H9 (cell line): ENCODE measurements at regions not wholly inside any gene's neighbourhood (a gene's known extent, or its start where the extent isn't known, plus 50 kb on each side); places are given as distances from the start of the nearest gene placed in this dataset.

Experiments
- DNase-seq: peaks from one replicate; pipeline ENCODE4 v3.0.0-alpha.2; 2017
- H2AFZ ChIP-seq: one replicate; pipeline ENCODE4 v1.6.1; 2013; ENCODE audit warnings: mild to moderate bottlenecking, low read length, control low read depth, moderate library complexity
- H2AK5ac ChIP-seq: 2 replicates; pipeline ENCODE4 v1.6.1; 2013; ENCODE audit warnings: low read length, control low read depth, mixed read lengths; ENCODE audit not compliant: insufficient read length
- H2BK120ac ChIP-seq: one replicate; pipeline ENCODE4 v1.6.1; 2013; ENCODE audit warnings: low read depth, mild to moderate bottlenecking, low read length, control low read depth, inconsistent platforms; ENCODE audit not compliant: poor library complexity, severe bottlenecking
- H2BK12ac ChIP-seq: 2 replicates; pipeline ENCODE4 v1.6.1; 2013; ENCODE audit warnings: low read length, control low read depth, mixed read lengths, low read depth; ENCODE audit not compliant: insufficient read length
- H2BK15ac ChIP-seq: 2 replicates; pipeline ENCODE4 v1.6.1; 2013; ENCODE audit warnings: low read depth, low read length, control low read depth
- H2BK20ac ChIP-seq: one replicate; pipeline ENCODE4 v1.6.1; 2013; ENCODE audit warnings: low read depth, mild to moderate bottlenecking, low read length, control low read depth, inconsistent platforms; ENCODE audit not compliant: poor library complexity, severe bottlenecking
- H2BK5ac ChIP-seq: 2 replicates; pipeline ENCODE4 v1.6.1; 2013; ENCODE audit warnings: low read length, control low read depth, mixed read lengths; ENCODE audit not compliant: insufficient read length
- H3K14ac ChIP-seq: 2 replicates; pipeline ENCODE4 v1.6.1; 2013; ENCODE audit warnings: low read length, control low read depth; ENCODE audit not compliant: insufficient read depth
- H3K18ac ChIP-seq: 2 replicates; pipeline ENCODE4 v1.6.1; 2013; ENCODE audit warnings: low read depth, mild to moderate bottlenecking, mixed read lengths, low read length, control low read depth; ENCODE audit not compliant: insufficient read length
- H3K23ac ChIP-seq: 2 replicates; pipeline ENCODE4 v1.6.1; 2013; ENCODE audit warnings: low read length, control low read depth, mixed read lengths, low read depth; ENCODE audit not compliant: insufficient read length
- H3K23me2 ChIP-seq: 2 replicates; pipeline ENCODE4 v1.6.1; 2013; ENCODE audit warnings: low read depth, mild to moderate bottlenecking, mixed read lengths, low read length, control low read depth; ENCODE audit not compliant: insufficient read length, poor library complexity, severe bottlenecking
- H3K27ac ChIP-seq: 2 replicates; pipeline ENCODE4 v1.5.1; 2013; ENCODE audit warnings: low read length, control low read depth, mixed read lengths, low read depth; ENCODE audit not compliant: insufficient read length
- H3K27me3 ChIP-seq: 2 replicates; pipeline ENCODE4 v1.6.1; 2013; ENCODE audit warnings: low read length, control low read depth, inconsistent platforms; ENCODE audit not compliant: insufficient read depth
- H3K4ac ChIP-seq: 2 replicates; pipeline ENCODE4 v1.6.1; 2013; ENCODE audit warnings: low read depth, mild to moderate bottlenecking, control low read depth, inconsistent platforms, low read length, moderate library complexity
- H3K4me1 ChIP-seq: 2 replicates; pipeline ENCODE4 v1.6.1; 2013; ENCODE audit warnings: low read length, control low read depth, inconsistent platforms; ENCODE audit not compliant: insufficient read depth
- H3K4me2 ChIP-seq: 2 replicates; pipeline ENCODE4 v1.6.1; 2013; ENCODE audit warnings: low read length, control low read depth, mixed read lengths; ENCODE audit not compliant: insufficient read length, insufficient read depth
- H3K56ac ChIP-seq: 2 replicates; pipeline ENCODE4 v1.6.1; 2013; ENCODE audit warnings: low read depth, mild to moderate bottlenecking, mixed read lengths, low read length, control low read depth; ENCODE audit not compliant: insufficient read length
- H3K79me1 ChIP-seq: 2 replicates; pipeline ENCODE4 v1.6.1; 2013; ENCODE audit warnings: low read depth, mild to moderate bottlenecking, moderate library complexity, low read length, control low read depth, inconsistent platforms; ENCODE audit not compliant: insufficient read depth, poor library complexity, severe bottlenecking
- H3K79me2 ChIP-seq: 2 replicates; pipeline ENCODE4 v1.6.1; 2013; ENCODE audit warnings: low read length, control low read depth, inconsistent platforms; ENCODE audit not compliant: insufficient read depth
- H3K9ac ChIP-seq: 2 replicates; pipeline ENCODE4 v1.6.1; 2013; ENCODE audit warnings: low read length, control low read depth, mixed read lengths; ENCODE audit not compliant: insufficient read length; ENCODE audit errors: extremely low read depth
- H3K9me3 ChIP-seq: one replicate; pipeline ENCODE4 v1.6.1; 2013; ENCODE audit warnings: low read depth, low read length, inconsistent platforms; ENCODE audit not compliant: control insufficient read depth
- H3T11ph ChIP-seq: one replicate; pipeline ENCODE4 v1.6.1; 2013; ENCODE audit warnings: mild to moderate bottlenecking, low read length, control low read depth, inconsistent platforms
- H4K20me1 ChIP-seq: one replicate; pipeline ENCODE4 v1.6.1; 2013; ENCODE audit not compliant: control insufficient read depth, insufficient read length, insufficient read depth
- H4K5ac ChIP-seq: 2 replicates; pipeline ENCODE4 v1.6.1; 2013; ENCODE audit warnings: low read depth, mild to moderate bottlenecking, mixed read lengths, low read length, control low read depth; ENCODE audit not compliant: insufficient read length
- H4K8ac ChIP-seq: replicated peaks from 2 replicates; pipeline ENCODE4 v1.6.1; 2013; ENCODE audit warnings: low read length, control low read depth, mixed read lengths, low read depth; ENCODE audit not compliant: insufficient read length
- H4K91ac ChIP-seq: 2 replicates; pipeline ENCODE4 v1.6.1; 2013; ENCODE audit warnings: low read depth, mild to moderate bottlenecking, moderate library complexity, mixed read lengths, low read length, control low read depth; ENCODE audit not compliant: insufficient read length
- H3K27ac Mint-ChIP-seq, 3 experiments: 2 replicates in 2 of 3; 3 replicates in 1 of 3; pipeline ENCODE4 v1.8.0; 2020 to 2021; ENCODE audit warnings: mixed read lengths in 3 of 3, mild to moderate bottlenecking in 1 of 3, moderate library complexity in 1 of 3
- H3K27me3 Mint-ChIP-seq: 2 replicates; pipeline ENCODE4 v1.8.0; 2021; ENCODE audit warnings: low read depth, mild to moderate bottlenecking, moderate library complexity, mixed read lengths
- H3K36me3 Mint-ChIP-seq, 3 experiments: 2 replicates in 2 of 3; 3 replicates in 1 of 3; pipeline ENCODE4 v1.8.0; 2020 to 2021; ENCODE audit warnings: low read depth in 3 of 3, mixed read lengths in 3 of 3; ENCODE audit not compliant: insufficient read depth in 1 of 3
- H3K4me1 Mint-ChIP-seq, 2 experiments: 2 replicates each; pipeline ENCODE4 v1.8.0; 2020; ENCODE audit warnings: mixed read lengths in 2 of 2
- H3K4me3 Mint-ChIP-seq, 2 experiments: 2 replicates in 1 of 2; 3 replicates in 1 of 2; pipeline ENCODE4 v1.8.0; 2020 to 2021; ENCODE audit warnings: mild to moderate bottlenecking in 2 of 2, mixed read lengths in 2 of 2, moderate library complexity in 1 of 2
- H3K9me3 Mint-ChIP-seq, 2 experiments: 2 replicates in 1 of 2; 3 replicates in 1 of 2; pipeline ENCODE4 v1.8.0; 2020; ENCODE audit warnings: mild to moderate bottlenecking in 2 of 2, mixed read lengths in 2 of 2, moderate library complexity in 1 of 2
- CTCF ChIP-seq: fragments of 200-600 bp; sonication (generic); conservative IDR thresholded peaks from 3 replicates; pipeline ENCODE4 v1.8.0; 2021; ENCODE audit warnings: antibody characterized with exemption, mild to moderate bottlenecking
- WGBS: extraction: QIAGEN DNeasy Blood & Tissue Kit; methylation state at CpG from one replicate; pipeline ENCODE4 v1.1.7; 2013; ENCODE audit warnings: missing lambda C conversion rate, low lambda C conversion rate, mixed read lengths; ENCODE audit not compliant: insufficient read length; ENCODE audit errors: extremely low coverage; 5-methylcytosine and 5-hydroxymethylcytosine counted together

- H3K27ac ChIP-seq = no peak overlapping the region
- H3K9me3 ChIP-seq = no peaks in the 10 kb centered on the region
- H3K4me1 ChIP-seq = peaks cover 7% of the 10 kb centered on the region; the same call in 1 of the 2 replicates
- TF ChIP-seq CTCF = peak; percentile 72
- no peaks in the 10 kb centered on the region for H3K79me1 ChIP-seq
- H3K4me1 Mint-ChIP-seq = peaks cover 7 to 14% of the 10 kb centered on the region in 2 experiments; a peak in 3 of 4 replicates
- H3K9me3 Mint-ChIP-seq = no peaks in the 10 kb centered on the region
- no peak overlapping the region for H3K14ac ChIP-seq
- H2BK20ac ChIP-seq = no peak overlapping the region
- no peak overlapping the region for H3T11ph ChIP-seq
- no peak overlapping the region for H2BK120ac ChIP-seq
- H3K23me2 ChIP-seq = no peaks in the 10 kb centered on the region
- H2AK5ac ChIP-seq = no peak overlapping the region
- no peak overlapping the region for H2BK15ac ChIP-seq
- no peak overlapping the region for H3K23ac ChIP-seq
- no peak overlapping the region for H3K4me3 Mint-ChIP-seq
- H3K27me3 ChIP-seq = no peaks in the 10 kb centered on the region
- H3K27ac Mint-ChIP-seq = no peak overlapping the region; a peak in 1 of 7 replicates
- no peak overlapping the region for H3K4ac ChIP-seq
- WGBS = no CpG with 5 or more reads among the region's 13 CpGs
- no peak overlapping the region for H4K5ac ChIP-seq
- no peak overlapping the region for H4K8ac ChIP-seq
- no peak overlapping the region for H4K91ac ChIP-seq
- no peaks in the 10 kb centered on the region for H3K27me3 Mint-ChIP-seq
- H3K18ac ChIP-seq = no peak overlapping the region
- H2AFZ ChIP-seq = no peak overlapping the region
- no peak overlapping the region for H2BK5ac ChIP-seq
- DNase-seq = no peak
- no peak overlapping the region for H2BK12ac ChIP-seq
- no peak overlapping the region for H3K56ac ChIP-seq
- no peak overlapping the region for H3K9ac ChIP-seq
- H3K4me2 ChIP-seq = no peak overlapping the region
- H3K79me2 ChIP-seq = no peaks in the 10 kb centered on the region
- no peaks in the 10 kb centered on the region for H3K36me3 Mint-ChIP-seq
- H4K20me1 ChIP-seq = no peaks in the 10 kb centered on the region
Observed at GRCh38 chr14:65958664-65959562, 527.3 kb upstream of the CCDC196 start.
